Right renal pelvis (tissue), 4 donors: ENCODE measurements at regions not wholly inside any gene's neighbourhood (a gene's known extent, or its start where the extent isn't known, plus 50 kb on each side); places are given as distances from the start of the nearest gene placed in this dataset.
"Not testable (repeated sequence)": the region's sequence is repeated elsewhere in the genome, so short reads cannot be mapped to it uniquely, and the experiment has no call there.

Experiments used
- DNase-seq, 4 donors: peaks; one replicate each; pipeline ENCODE4 v3.0.0-alpha.2; 2013; ENCODE audit warnings: low read depth in 4 of 4, low spot score in 3 of 4, missing footprints in 1 of 4

- no peak for DNase-seq
These were observed 123.5 kb downstream of the MAP3K7 start for GRCh38 chr6:90463359-90463758.

GRCh38 chr6:90462102-90462501, 124.8 kb downstream of the MAP3K7 start:
- no peak for DNase-seq

GRCh38 chr6:90461383-90461782, 125.5 kb downstream of the MAP3K7 start:
- DNase-seq, result no peak

GRCh38 chr6:90460051-90460450, 126.8 kb downstream of the MAP3K7 start:
- DNase-seq, result no peak

- DNase-seq, result no peak
These were observed 127.6 kb downstream of the MAP3K7 start for GRCh38 chr6:90459225-90459758.

GRCh38 chr6:90458353-90459224, 128.3 kb downstream of the MAP3K7 start:
- no peak for DNase-seq

- DNase-seq, result no peak
These were observed 129.0 kb downstream of the MAP3K7 start for GRCh38 chr6:90457867-90458259.

GRCh38 chr6:90456997-90457866, 129.6 kb downstream of the MAP3K7 start:
- not testable (repeated sequence) for DNase-seq

GRCh38 chr6:90456001-90456400, 130.9 kb downstream of the MAP3K7 start:
- DNase-seq, result no peak

GRCh38 chr6:90454836-90455427, 131.9 kb downstream of the MAP3K7 start:
- DNase-seq, result no peak

- no peak for DNase-seq
These were observed 136.5 kb downstream of the MAP3K7 start for GRCh38 chr6:90450268-90450953.

- DNase-seq, result no peak
These were observed 137.6 kb downstream of the MAP3K7 start for GRCh38 chr6:90449311-90449710.

- DNase-seq, result no peak
These were observed 138.0 kb downstream of the MAP3K7 start for GRCh38 chr6:90448836-90449235.

GRCh38 chr6:90446164-90446563, 140.7 kb downstream of the MAP3K7 start:
- DNase-seq, result no peak

GRCh38 chr6:90445533-90446108, 141.3 kb downstream of the MAP3K7 start:
- DNase-seq, result no peak

GRCh38 chr6:90444160-90444714, 142.6 kb downstream of the MAP3K7 start:
- DNase-seq, result peak in 2 of 4 donors; percentile 18 to 23

GRCh38 chr6:90442366-90442765, 144.5 kb downstream of the MAP3K7 start:
- no peak for DNase-seq

GRCh38 chr6:90440586-90441283, 144.1 kb upstream of the BACH2 start:
- DNase-seq, result no peak

- no peak for DNase-seq
These were observed 142.9 kb upstream of the BACH2 start for GRCh38 chr6:90439586-90439985.
